HG03432 (cell line): ENCODE measurements at regions not wholly inside any gene's neighbourhood (a gene's known extent, or its start where the extent isn't known, plus 50 kb on each side); places are given as distances from the start of the nearest gene placed in this dataset.

Experiments used
- ATAC-seq: cut with Tn5 transposase; IDR thresholded peaks from one replicate; pipeline ENCODE4 v1.9.1; 2021; ENCODE audit warnings: mild to moderate bottlenecking, moderate library complexity; ENCODE audit not compliant: unreplicated experiment

- ATAC-seq: no peak
These were observed 68.5 kb upstream of the PRR20G start for GRCh38 chr3:127356381-127356780.

- no peak for ATAC-seq
These were observed 66.9 kb upstream of the PRR20G start for GRCh38 chr3:127354761-127355160.

- no peak for ATAC-seq
These were observed 64.8 kb upstream of the PRR20G start for GRCh38 chr3:127352612-127353011.

GRCh38 chr3:127351775-127352350, 64.0 kb upstream of the PRR20G start:
- no peak for ATAC-seq

- no peak for ATAC-seq
These were observed 63.5 kb upstream of the PRR20G start for GRCh38 chr3:127351321-127351720.

GRCh38 chr3:127350172-127351050, 62.6 kb upstream of the PRR20G start:
- ATAC-seq: no peak

GRCh38 chr3:127349501-127350171, 61.8 kb upstream of the PRR20G start:
- ATAC-seq: no peak

- ATAC-seq: no peak
These were observed 54.9 kb upstream of the PRR20G start for GRCh38 chr3:127342735-127343134.

- no peak for ATAC-seq
These were observed 52.3 kb upstream of the PRR20G start for GRCh38 chr3:127339928-127340861.

- no peak for ATAC-seq
These were observed 51.2 kb upstream of the PRR20G start for GRCh38 chr3:127339016-127339415.

- ATAC-seq: no peak
These were observed 50.2 kb upstream of the PRR20G start for GRCh38 chr3:127337911-127338531.
